Astrocyte (in vitro differentiated cells and primary cell): ENCODE measurements at regions not wholly inside any gene's neighbourhood (a gene's known extent, or its start where the extent isn't known, plus 50 kb on each side); places are given as distances from the start of the nearest gene placed in this dataset.

Source experiments
- EZH2 ChIP-seq: IDR thresholded peaks from 2 replicates; pipeline ENCODE4 v1.6.1; 2012; ENCODE audit warnings: mild to moderate bottlenecking, low read length, inconsistent platforms; ENCODE audit not compliant: insufficient read depth
- TF ChIP-seq, protein P1 (sequence below): IDR thresholded peaks from 2 replicates; pipeline ENCODE4 v1.5.1; 2011; ENCODE audit warnings: low read depth, mild to moderate bottlenecking, inconsistent platforms, low read length, moderate library complexity; ENCODE audit not compliant: insufficient read depth

GRCh38 chr4:26048950-26049349 lies 134.9 kb downstream of the SMIM20 start:
- TF ChIP-seq EZH2, result no peak
- TF ChIP-seq, protein P1, sequence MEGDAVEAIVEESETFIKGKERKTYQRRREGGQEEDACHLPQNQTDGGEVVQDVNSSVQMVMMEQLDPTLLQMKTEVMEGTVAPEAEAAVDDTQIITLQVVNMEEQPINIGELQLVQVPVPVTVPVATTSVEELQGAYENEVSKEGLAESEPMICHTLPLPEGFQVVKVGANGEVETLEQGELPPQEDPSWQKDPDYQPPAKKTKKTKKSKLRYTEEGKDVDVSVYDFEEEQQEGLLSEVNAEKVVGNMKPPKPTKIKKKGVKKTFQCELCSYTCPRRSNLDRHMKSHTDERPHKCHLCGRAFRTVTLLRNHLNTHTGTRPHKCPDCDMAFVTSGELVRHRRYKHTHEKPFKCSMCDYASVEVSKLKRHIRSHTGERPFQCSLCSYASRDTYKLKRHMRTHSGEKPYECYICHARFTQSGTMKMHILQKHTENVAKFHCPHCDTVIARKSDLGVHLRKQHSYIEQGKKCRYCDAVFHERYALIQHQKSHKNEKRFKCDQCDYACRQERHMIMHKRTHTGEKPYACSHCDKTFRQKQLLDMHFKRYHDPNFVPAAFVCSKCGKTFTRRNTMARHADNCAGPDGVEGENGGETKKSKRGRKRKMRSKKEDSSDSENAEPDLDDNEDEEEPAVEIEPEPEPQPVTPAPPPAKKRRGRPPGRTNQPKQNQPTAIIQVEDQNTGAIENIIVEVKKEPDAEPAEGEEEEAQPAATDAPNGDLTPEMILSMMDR, result no peak
